ENCODE measurements at regions not wholly inside any gene's neighbourhood (a gene's known extent, or its start where the extent isn't known, plus 50 kb on each side); places are given as distances from the start of the nearest gene placed in this dataset.
A peak's percentile ranks its signal among the peaks of the same experiment; 100 is the strongest.

GRCh38 chr19:31560086-31561060 is 211.1 kb upstream of the TSHZ3 start:
- DNase-seq (ENCODE audit: low read depth) = no peak

- DNase-seq (ENCODE audit: low read depth) = no peak
These were observed 213.9 kb upstream of the TSHZ3 start for GRCh38 chr19:31562966-31563612.

GRCh38 chr19:31567776-31568175 is 218.5 kb upstream of the TSHZ3 start:
- DNase-seq (ENCODE audit: low read depth) = no peak

- DNase-seq (ENCODE audit: low read depth) = no peak
These were observed 219.5 kb upstream of the TSHZ3 start for GRCh38 chr19:31568724-31569123.

- DNase-seq (ENCODE audit: low read depth) = no peak
These were observed 221.5 kb upstream of the TSHZ3 start for GRCh38 chr19:31570718-31571117.

- no peak for DNase-seq (ENCODE audit: low read depth)
These were observed 223.1 kb upstream of the TSHZ3 start for GRCh38 chr19:31572102-31572975.

- no peak for DNase-seq (ENCODE audit: low read depth)
These were observed 223.7 kb upstream of the TSHZ3 start for GRCh38 chr19:31572976-31573298.

- no peak for DNase-seq (ENCODE audit: low read depth)
These were observed 225.2 kb upstream of the TSHZ3 start for GRCh38 chr19:31574251-31574973.

- no peak for DNase-seq (ENCODE audit: low read depth)
These were observed 226.7 kb upstream of the TSHZ3 start for GRCh38 chr19:31575846-31576335.

GRCh38 chr19:31578326-31578725 is 229.1 kb upstream of the TSHZ3 start:
- no peak for DNase-seq (ENCODE audit: low read depth)

- DNase-seq (ENCODE audit: low read depth) = no peak
These were observed 233.9 kb upstream of the TSHZ3 start for GRCh38 chr19:31583148-31583547.

GRCh38 chr19:31586282-31586681 is 237.0 kb upstream of the TSHZ3 start:
- DNase-seq (ENCODE audit: low read depth) = peak; percentile 1

GRCh38 chr19:31589109-31589508 is 239.9 kb upstream of the TSHZ3 start:
- no peak for DNase-seq (ENCODE audit: low read depth)

GRCh38 chr19:31591258-31591657 is 242.0 kb upstream of the TSHZ3 start:
- DNase-seq (ENCODE audit: low read depth) = no peak

GRCh38 chr19:31592456-31592855 is 243.2 kb upstream of the TSHZ3 start:
- DNase-seq (ENCODE audit: low read depth) = no peak

- no peak for DNase-seq (ENCODE audit: low read depth)
These were observed 245.5 kb upstream of the TSHZ3 start for GRCh38 chr19:31594701-31595100.

GRCh38 chr19:31595521-31595920 is 246.3 kb upstream of the TSHZ3 start:
- DNase-seq (ENCODE audit: low read depth) = no peak

GRCh38 chr19:31596751-31597150 is 247.5 kb upstream of the TSHZ3 start:
- DNase-seq (ENCODE audit: low read depth) = no peak

GRCh38 chr19:31597616-31598015 is 248.4 kb upstream of the TSHZ3 start:
- DNase-seq (ENCODE audit: low read depth) = no peak

- no peak for DNase-seq (ENCODE audit: low read depth)
These were observed 249.5 kb upstream of the TSHZ3 start for GRCh38 chr19:31598730-31599238.

GRCh38 chr19:31600731-31601295 is 251.6 kb upstream of the TSHZ3 start:
- no peak for DNase-seq (ENCODE audit: low read depth)

All from ELR (cell line).